ENCODE measurements at regions not wholly inside any gene's neighbourhood (a gene's known extent, or its start where the extent isn't known, plus 50 kb on each side); places are given as distances from the start of the nearest gene placed in this dataset.

GRCh38 chr4:184540307-184540706 lies 66.0 kb upstream of the IRF2 start:
- Histone ChIP-seq H3K27ac (ENCODE audit: low read length) (no peak overlapping the region), H3K27me3 (ENCODE audit: control insufficient read depth, insufficient read depth, low read length) (no peaks in the 10 kb centered on the region), H3K36me3 (ENCODE audit: control insufficient read depth, insufficient read depth, low read length) (no peaks in the 10 kb centered on the region), H3K4me3 (ENCODE audit: low read depth in 2 of 2, low read length in 2 of 2) (no peak overlapping the region), H3K9me3 (ENCODE audit: control insufficient read depth, insufficient read depth, low read depth, low read length) (no peaks in the 10 kb centered on the region), H3K4me1 (ENCODE audit: control insufficient read depth, insufficient read depth, low read length) (peaks cover 4% of the 10 kb centered on the region; the same call in 1 of the 2 replicates)
- POLR2A ChIA-PET, result no interaction called here
- CTCF ChIA-PET, result no interaction called here
- TF ChIP-seq TCF7L2 (IDR thresholded peaks at IDR 0.05; ENCODE audit: low read depth, low read length) (no peak), POLR2AphosphoS5 (IDR thresholded peaks at IDR 0.05; ENCODE audit: low read depth, low read length) (no peak), CTCF (IDR thresholded peaks at IDR 0.05) (no peak), SIN3A (IDR thresholded peaks at IDR 0.05; ENCODE audit: borderline replicate concordance, insufficient read depth, low read depth, low read length) (no peak), REST (IDR thresholded peaks at IDR 0.05; ENCODE audit: insufficient read depth in 1 of 2, low read depth in 2 of 2, low read length in 1 of 2) (no peak)
- BruUV-seq (replicated peaks), result no TSS peak
- intact Hi-C loops (cut with micrococcal nuclease; ENCODE audit: unreplicated experiment) (no loop called here), in situ Hi-C loops (cut with HindIII; ENCODE audit: low pct_unique_long_range_greater_than_20kb, low sequenced_read_pairs) (no loop called here)
- ATAC-seq, result no peak
- no peak for DNase-seq (ENCODE audit: low read depth, low spot score)

GRCh38 chr4:184538023-184538599 lies 63.8 kb upstream of the IRF2 start:
- Histone ChIP-seq H3K27me3 (ENCODE audit: control insufficient read depth, insufficient read depth, low read length) (no peaks in the 10 kb centered on the region), H3K4me1 (ENCODE audit: control insufficient read depth, insufficient read depth, low read length) (peaks cover 7% of the 10 kb centered on the region; the same call in 1 of the 2 replicates), H3K36me3 (ENCODE audit: control insufficient read depth, insufficient read depth, low read length) (no peaks in the 10 kb centered on the region), H3K27ac (ENCODE audit: low read length) (peak overlapping the region; percentile 90), H3K4me3 (ENCODE audit: low read depth in 2 of 2, low read length in 2 of 2) (peak overlapping the region; percentile 74 to 85), H3K9me3 (ENCODE audit: control insufficient read depth, insufficient read depth, low read depth, low read length) (no peaks in the 10 kb centered on the region)
- ChIA-PET POLR2A (interaction anchor here (0.7 kb wide), 1 partner anchor 117 kb away, joined by 5 read pairs; no protein-coding TSS in a partner anchor), CTCF (interaction anchor here (0.9 to 1.5 kb wide), 2 partner anchors 269 to 274 kb away, joined by 4 to 5 read pairs; no protein-coding TSS in a partner anchor)
- BruUV-seq (replicated peaks), result no TSS peak
- TF ChIP-seq SIN3A (IDR thresholded peaks at IDR 0.05; ENCODE audit: borderline replicate concordance, insufficient read depth, low read depth, low read length) (no peak), CTCF (IDR thresholded peaks at IDR 0.05) (peak; percentile 75)
- intact Hi-C loops (cut with micrococcal nuclease; ENCODE audit: unreplicated experiment), result loop anchor here (1.0 to 10.0 kb wide), 2 partner anchors 63 to 274 kb away; partner anchors contain the start of gene IRF2
- DNase-seq (ENCODE audit: low read depth, low spot score) (peak; percentile 74), ATAC-seq (peak; percentile 95)
- in situ Hi-C loops (cut with HindIII; ENCODE audit: low pct_unique_long_range_greater_than_20kb, low sequenced_read_pairs), result no loop called here

Measured in Panc1 (cell line).